Spinal cord (tissue), 9 donors: ENCODE measurements at regions not wholly inside any gene's neighbourhood (a gene's known extent, or its start where the extent isn't known, plus 50 kb on each side); places are given as distances from the start of the nearest gene placed in this dataset.

Experiments used
- DNase-seq, 6 donors: peaks; one replicate each; pipeline versions ENCODE4 v3.0.0 to v3.0.0-alpha.2; 2013 to 2015; ENCODE audit warnings: low spot score in 6 of 6, low read depth in 4 of 6
- H3K27ac ChIP-seq: one replicate; pipeline ENCODE4 v1.5.1; 2013; ENCODE audit warnings: low read depth, low read length, control low read depth
- H3K27me3 ChIP-seq: one replicate; pipeline ENCODE4 v1.6.1; 2013; ENCODE audit warnings: low read length; ENCODE audit not compliant: control insufficient read depth, insufficient read depth
- H3K36me3 ChIP-seq: one replicate; pipeline ENCODE4 v1.6.1; 2013; ENCODE audit warnings: low read length; ENCODE audit not compliant: control insufficient read depth, insufficient read depth
- H3K4me1 ChIP-seq: one replicate; pipeline ENCODE4 v1.6.1; 2013; ENCODE audit warnings: low read length; ENCODE audit not compliant: control insufficient read depth, insufficient read depth
- H3K4me3 ChIP-seq: one replicate; pipeline ENCODE4 v1.5.1; 2013; ENCODE audit warnings: low read depth, low read length, control low read depth
- H3K9me3 ChIP-seq: one replicate; pipeline ENCODE4 v1.6.1; 2013; ENCODE audit warnings: low read length; ENCODE audit not compliant: control insufficient read depth, insufficient read depth
- WGBS: methylation state at CpG from one replicate; pipeline ENCODE4 v1.1.5; 2013; ENCODE audit warnings: missing lambda C conversion rate; ENCODE audit not compliant: insufficient coverage; 5-methylcytosine and 5-hydroxymethylcytosine counted together
- donor health status: healthy.

- Histone ChIP-seq H3K36me3 (no peaks in the 10 kb centered on the region), H3K27ac (no peak overlapping the region), H3K9me3 (peaks cover 5% of the 10 kb centered on the region), H3K27me3 (no peaks in the 10 kb centered on the region), H3K4me3 (no peak overlapping the region), H3K4me1 (no peaks in the 10 kb centered on the region)
- DNase-seq: peak in 2 of 6 donors; percentile 76 to 88
- 21% methylated on average over 2 of the region's 6 CpGs for WGBS
Measured at GRCh38 chr1:163436140-163436812, 114.5 kb downstream of the NUF2 start.

DNA sequence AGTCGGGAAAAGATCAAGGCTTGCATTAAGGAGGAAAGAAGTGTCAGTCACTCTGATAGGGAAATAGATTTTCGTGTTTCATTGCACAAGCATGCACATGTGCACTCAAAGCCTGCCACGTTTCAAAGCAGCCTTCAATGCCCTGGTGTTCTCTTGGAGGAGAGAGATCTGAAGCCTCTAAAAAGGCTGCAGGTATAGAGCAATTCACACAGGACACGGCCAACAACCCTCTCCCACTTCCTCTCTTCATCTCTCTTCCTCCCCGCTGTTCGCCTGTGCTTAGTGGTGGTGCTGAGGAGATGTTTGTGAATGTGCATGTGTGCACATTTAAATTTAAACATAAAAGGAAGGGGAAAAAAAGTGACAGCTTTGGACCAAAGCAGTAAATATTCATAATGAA lies 117.7 kb downstream of the NUF2 start:
- no peak overlapping the region for H3K4me3 ChIP-seq
- H3K4me1 ChIP-seq: no peaks in the 10 kb centered on the region
- no peak overlapping the region for H3K27ac ChIP-seq
- no peaks in the 10 kb centered on the region for H3K27me3 ChIP-seq
- H3K36me3 ChIP-seq: no peaks in the 10 kb centered on the region
- peaks cover 2% of the 10 kb centered on the region for H3K9me3 ChIP-seq
- peak in 1 of 6 donors; percentile 21 for DNase-seq
- WGBS: 39% methylated on average over 2 of the region's 6 CpGs

GRCh38 chr1:163440090-163440489 lies 118.3 kb downstream of the NUF2 start:
- no peaks in the 10 kb centered on the region for H3K36me3 ChIP-seq
- H3K9me3 ChIP-seq: peaks cover 2% of the 10 kb centered on the region
- H3K27ac ChIP-seq: no peak overlapping the region
- DNase-seq: peak in 2 of 6 donors; percentile 37 to 70
- H3K4me1 ChIP-seq: no peaks in the 10 kb centered on the region
- H3K4me3 ChIP-seq: no peak overlapping the region
- 65% methylated on average over 3 of the region's 4 CpGs for WGBS
- no peaks in the 10 kb centered on the region for H3K27me3 ChIP-seq

- H3K27ac ChIP-seq: no peak overlapping the region
- no peaks in the 10 kb centered on the region for H3K4me1 ChIP-seq
- WGBS: 100% methylated on average over 2 of the region's 4 CpGs
- DNase-seq: peak in 1 of 6 donors; percentile 74
- no peaks in the 10 kb centered on the region for H3K36me3 ChIP-seq
- H3K9me3 ChIP-seq: peaks cover 2% of the 10 kb centered on the region
- no peak overlapping the region for H3K4me3 ChIP-seq
- H3K27me3 ChIP-seq: no peaks in the 10 kb centered on the region
Measured at GRCh38 chr1:163442231-163442879, 120.6 kb downstream of the NUF2 start.

DNA sequence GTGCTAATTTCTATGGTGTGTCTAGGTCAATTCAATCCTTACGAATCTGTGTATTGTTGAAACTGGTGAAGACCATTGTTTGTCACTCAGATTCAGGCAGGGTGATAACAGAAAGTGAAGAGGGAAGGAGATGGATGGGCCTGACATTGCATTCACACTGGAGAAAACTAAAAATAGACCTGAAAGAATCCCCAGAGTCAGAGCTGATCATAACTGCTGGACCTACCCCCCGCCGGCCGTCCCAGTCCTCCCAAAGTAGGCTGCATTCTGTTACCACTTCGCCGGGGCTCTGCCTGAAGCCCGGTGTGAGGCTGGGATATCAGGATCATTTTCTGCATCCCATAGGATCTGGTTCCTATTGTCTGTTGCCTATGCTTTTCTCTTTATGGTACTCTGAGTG lies 121.1 kb downstream of the NUF2 start:
- Histone ChIP-seq H3K27ac (no peak overlapping the region), H3K4me3 (no peak overlapping the region), H3K27me3 (no peaks in the 10 kb centered on the region), H3K9me3 (peaks cover 2% of the 10 kb centered on the region), H3K4me1 (no peaks in the 10 kb centered on the region), H3K36me3 (no peaks in the 10 kb centered on the region)
- DNase-seq: no peak
- WGBS: 55% methylated on average over 7 of the region's 7 CpGs

- H3K4me1 ChIP-seq: no peaks in the 10 kb centered on the region
- no peaks in the 10 kb centered on the region for H3K27me3 ChIP-seq
- DNase-seq: no peak
- WGBS: 83% methylated on average over 1 of the region's 4 CpGs
- H3K4me3 ChIP-seq: no peak overlapping the region
- peaks cover 2% of the 10 kb centered on the region for H3K9me3 ChIP-seq
- H3K27ac ChIP-seq: no peak overlapping the region
- no peaks in the 10 kb centered on the region for H3K36me3 ChIP-seq
Measured at GRCh38 chr1:163443863-163444262, 122.1 kb downstream of the NUF2 start.

- H3K4me1 ChIP-seq: no peaks in the 10 kb centered on the region
- peaks cover 2% of the 10 kb centered on the region for H3K9me3 ChIP-seq
- no peak overlapping the region for H3K27ac ChIP-seq
- no peaks in the 10 kb centered on the region for H3K27me3 ChIP-seq
- no peaks in the 10 kb centered on the region for H3K36me3 ChIP-seq
- 13% methylated on average over 1 of the region's 2 CpGs for WGBS
- DNase-seq: peak in 1 of 6 donors; percentile 60
- no peak overlapping the region for H3K4me3 ChIP-seq
Measured at GRCh38 chr1:163444665-163445064, 122.9 kb downstream of the NUF2 start.

DNA sequence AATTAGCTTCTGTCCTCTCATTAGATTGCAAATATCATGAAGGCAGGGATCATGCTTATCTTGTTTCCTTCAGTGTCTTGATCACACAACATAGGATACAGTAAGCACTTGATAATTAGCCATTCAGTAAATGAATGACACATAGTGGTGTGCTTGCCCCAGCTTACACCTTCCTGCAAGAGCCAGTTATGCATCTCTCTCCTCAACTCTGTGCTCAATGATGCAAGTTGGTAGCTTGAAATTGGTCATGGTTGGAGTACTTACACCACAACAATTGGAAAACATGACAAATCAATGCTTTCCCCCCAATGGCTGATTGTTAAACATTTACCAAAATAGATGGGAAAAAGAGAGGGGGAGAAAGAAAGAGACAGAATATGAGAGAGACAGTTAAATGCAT lies 129.2 kb downstream of the NUF2 start:
- no peaks in the 10 kb centered on the region for H3K36me3 ChIP-seq
- no peak overlapping the region for H3K4me3 ChIP-seq
- no peaks in the 10 kb centered on the region for H3K4me1 ChIP-seq
- H3K27ac ChIP-seq: no peak overlapping the region
- no peaks in the 10 kb centered on the region for H3K27me3 ChIP-seq
- DNase-seq: no peak
- H3K9me3 ChIP-seq: no peaks in the 10 kb centered on the region

DNA sequence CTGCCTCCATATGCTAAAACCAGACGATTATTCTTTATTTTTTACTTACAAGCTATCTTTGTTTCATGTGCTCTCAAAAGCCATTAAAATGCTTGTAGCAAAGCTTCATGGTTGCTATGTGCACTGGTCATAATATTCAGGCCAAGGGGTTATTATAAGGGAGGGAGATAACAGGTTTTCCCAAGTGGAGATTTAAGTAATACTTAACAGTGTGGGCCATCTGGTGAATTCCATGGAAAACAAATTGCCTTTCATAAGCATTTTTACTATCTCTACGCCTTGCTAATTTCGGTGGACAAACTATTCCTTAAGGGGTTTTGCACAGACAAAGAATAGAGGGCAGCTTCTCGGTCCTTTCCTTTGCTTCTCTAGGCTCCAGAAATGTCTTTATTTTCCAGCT lies 137.8 kb downstream of the NUF2 start:
- Histone ChIP-seq H3K4me3 (no peak overlapping the region), H3K9me3 (no peaks in the 10 kb centered on the region), H3K4me1 (no peaks in the 10 kb centered on the region), H3K36me3 (no peaks in the 10 kb centered on the region), H3K27ac (no peak overlapping the region), H3K27me3 (no peaks in the 10 kb centered on the region)
- peak in 1 of 6 donors; percentile 35 for DNase-seq
- WGBS: 79% methylated on average over 2 of the region's 4 CpGs

- Histone ChIP-seq H3K27me3 (no peaks in the 10 kb centered on the region), H3K9me3 (no peaks in the 10 kb centered on the region), H3K4me1 (no peaks in the 10 kb centered on the region), H3K4me3 (no peak overlapping the region), H3K36me3 (no peaks in the 10 kb centered on the region), H3K27ac (no peak overlapping the region)
- DNase-seq: no peak
- 60% methylated on average over 1 of the region's 1 CpG for WGBS
Measured at GRCh38 chr1:163467289-163467688, 145.5 kb downstream of the NUF2 start.
